Body of pancreas (tissue), 4 donors: ENCODE measurements at regions not wholly inside any gene's neighbourhood (a gene's known extent, or its start where the extent isn't known, plus 50 kb on each side); places are given as distances from the start of the nearest gene placed in this dataset.

Experiments used
- POLR2A ChIP-seq, 3 donors: fragments of 450-650 bp; IDR thresholded peaks; one replicate each; pipeline ENCODE4 v1.6.1; 2016; ENCODE audit warnings: antibody characterized with exemption in 3 of 3, mild to moderate bottlenecking in 2 of 3
- TF ChIP-seq, protein P1 (sequence below), 7 experiments: fragments of 450-650 bp in 4 of 7; fragments of 200-600 bp in 3 of 7; sonication (generic) in 3 of 7; IDR thresholded peaks; one replicate each; pipeline ENCODE4 v1.5.1; 2016 to 2019; ENCODE audit warnings: antibody characterized with exemption in 7 of 7

GRCh38 chr6:25112322-25112773, 166.8 kb upstream of the CARMIL1 start:
- TF ChIP-seq, protein P1, sequence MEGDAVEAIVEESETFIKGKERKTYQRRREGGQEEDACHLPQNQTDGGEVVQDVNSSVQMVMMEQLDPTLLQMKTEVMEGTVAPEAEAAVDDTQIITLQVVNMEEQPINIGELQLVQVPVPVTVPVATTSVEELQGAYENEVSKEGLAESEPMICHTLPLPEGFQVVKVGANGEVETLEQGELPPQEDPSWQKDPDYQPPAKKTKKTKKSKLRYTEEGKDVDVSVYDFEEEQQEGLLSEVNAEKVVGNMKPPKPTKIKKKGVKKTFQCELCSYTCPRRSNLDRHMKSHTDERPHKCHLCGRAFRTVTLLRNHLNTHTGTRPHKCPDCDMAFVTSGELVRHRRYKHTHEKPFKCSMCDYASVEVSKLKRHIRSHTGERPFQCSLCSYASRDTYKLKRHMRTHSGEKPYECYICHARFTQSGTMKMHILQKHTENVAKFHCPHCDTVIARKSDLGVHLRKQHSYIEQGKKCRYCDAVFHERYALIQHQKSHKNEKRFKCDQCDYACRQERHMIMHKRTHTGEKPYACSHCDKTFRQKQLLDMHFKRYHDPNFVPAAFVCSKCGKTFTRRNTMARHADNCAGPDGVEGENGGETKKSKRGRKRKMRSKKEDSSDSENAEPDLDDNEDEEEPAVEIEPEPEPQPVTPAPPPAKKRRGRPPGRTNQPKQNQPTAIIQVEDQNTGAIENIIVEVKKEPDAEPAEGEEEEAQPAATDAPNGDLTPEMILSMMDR (IDR thresholded peaks at IDR 0.05), result no peak
- TF ChIP-seq POLR2A (IDR thresholded peaks at IDR 0.05), result no peak
